GM12878 (cell line): ENCODE measurements at regions not wholly inside any gene's neighbourhood (a gene's known extent, or its start where the extent isn't known, plus 50 kb on each side); places are given as distances from the start of the nearest gene placed in this dataset.

ENCODE experiments used
- ATAC-seq: fragments of 200-7000 bp; cut with Tn5 transposase; 3 replicates; pipeline ENCODE4 v1.9.1; 2020; ENCODE audit warnings: mild to moderate bottlenecking, moderate library complexity
- BruUV-seq: library from RNA; stranded (reverse); fragments of 400-500 nt; replicated peaks from 2 replicates; lab custom pipeline; 2021; lab: Mats Ljungman, UMichigan
- CTCF ChIA-PET: fragments of 300-600 bp; sonication (Branson Sonifier 250); formaldehyde crosslinking; extraction: SDS; loops from one replicate; lab custom pipeline; 2021; ENCODE audit warnings: inconsistent platforms; lab: Yijun Ruan, JAX
- POLR2A ChIA-PET: fragments of 350-600 bp; formaldehyde crosslinking; extraction: SDS; loops from one replicate; lab custom pipeline; 2021; ENCODE audit warnings: inconsistent platforms; lab: Charles Lee
- RAD21 ChIA-PET: fragments of 300-600 bp; sonication (Branson Sonifier 250); formaldehyde crosslinking; loops from one replicate; lab custom pipeline; 2023; ENCODE audit warnings: antibody characterized with exemption; ENCODE audit not compliant: unreplicated experiment; lab: Charles Lee
- SMC1A ChIA-PET: fragments of 300-600 bp; sonication (Branson Sonifier 250); formaldehyde crosslinking; loops from one replicate; lab custom pipeline; 2023; ENCODE audit not compliant: unreplicated experiment, uncharacterized antibody; lab: Charles Lee
- DNase-seq: peaks from one replicate; pipeline ENCODE4 v3.0.0-alpha.2; 2011; ENCODE audit warnings: low read depth, low spot score
- FAIRE-seq: peaks from 3 replicates; lab custom pipeline; 2011; peaks lifted over from hg19 to GRCh38; lab: Jason Lieb, UNC
- H2AFZ ChIP-seq: 2 replicates; pipeline ENCODE4 v1.6.0; 2011; ENCODE audit warnings: low read depth, low read length, control low read depth; ENCODE audit not compliant: control insufficient read depth
- H3K27ac ChIP-seq: 2 replicates; pipeline ENCODE4 v1.5.1; 2011; ENCODE audit warnings: control low read depth; ENCODE audit not compliant: control insufficient read depth, insufficient read depth
- H3K27me3 ChIP-seq, 2 experiments: replicated peaks in 1 of 2; 2 replicates each; pipeline versions ENCODE4 v1.6.0 to v1.6.1; 2011; ENCODE audit warnings: low read length in 1 of 2; ENCODE audit not compliant: control insufficient read depth in 2 of 2, insufficient read depth in 2 of 2
- H3K36me3 ChIP-seq, 2 experiments: 2 replicates each; pipeline ENCODE4 v1.5.1; 2011; ENCODE audit warnings: low read length in 1 of 2; ENCODE audit not compliant: control insufficient read depth in 2 of 2, insufficient read depth in 2 of 2
- H3K4me1 ChIP-seq: 2 replicates; pipeline ENCODE4 v1.6.1; 2011; ENCODE audit warnings: mild to moderate bottlenecking, low read length, moderate library complexity, mixed read lengths; ENCODE audit not compliant: control insufficient read depth, insufficient read depth
- H3K4me2 ChIP-seq: 2 replicates; pipeline ENCODE4 v1.6.0; 2011; ENCODE audit warnings: control low read depth; ENCODE audit not compliant: control insufficient read depth, insufficient read depth
- H3K4me3 ChIP-seq: fragments of 200-600 bp; sonication (generic); 2 replicates; pipeline ENCODE4 v1.5.1; 2016
- H3K79me2 ChIP-seq: 2 replicates; pipeline ENCODE4 v1.6.0; 2011; ENCODE audit warnings: low read length; ENCODE audit not compliant: control insufficient read depth, insufficient read depth
- H3K9ac ChIP-seq: 2 replicates; pipeline ENCODE4 v1.8.0; 2011; ENCODE audit warnings: low read length, control low read depth, mixed read lengths; ENCODE audit not compliant: control insufficient read depth, insufficient read depth
- H3K9me3 ChIP-seq: replicated peaks from 3 replicates; pipeline ENCODE4 v1.5.1; 2011; ENCODE audit warnings: mild to moderate bottlenecking, low read length; ENCODE audit not compliant: control insufficient read depth, insufficient read depth
- H4K20me1 ChIP-seq: 2 replicates; pipeline ENCODE4 v1.6.0; 2011; ENCODE audit not compliant: control insufficient read depth, insufficient read depth
- CBX3 ChIP-seq: fragments of 200-600 bp; sonication (generic); IDR thresholded peaks from 2 replicates; pipeline ENCODE4 v1.6.1; 2016; ENCODE audit warnings: low read depth, borderline replicate concordance
- EED ChIP-seq: sonication (generic); IDR thresholded peaks from 2 replicates; pipeline ENCODE4 v1.6.1; 2016; ENCODE audit warnings: antibody characterized with exemption, low read depth
- EGR1 ChIP-seq, 2 experiments: IDR thresholded peaks; 1 replicate in 1 of 2; 2 replicates in 1 of 2; pipeline ENCODE4 v1.6.1; 2011 to 2012; ENCODE audit warnings: low read depth in 2 of 2, low read length in 2 of 2, borderline replicate concordance in 1 of 2, mild to moderate bottlenecking in 1 of 2, moderate library complexity in 1 of 2
- FOS ChIP-seq: IDR thresholded peaks from 3 replicates; pipeline ENCODE4 v1.6.1; 2011; ENCODE audit warnings: borderline replicate concordance; ENCODE audit not compliant: insufficient read length; ENCODE audit errors: extremely low read depth
- IKZF1 ChIP-seq: fragments of 450-650 bp; conservative IDR thresholded peaks from 2 replicates; pipeline ENCODE4 v1.6.1; 2017; ENCODE audit warnings: antibody characterized with exemption, mild to moderate bottlenecking
- NFYB ChIP-seq: IDR thresholded peaks from 2 replicates; pipeline ENCODE4 v1.6.1; 2011; ENCODE audit warnings: low read depth, mild to moderate bottlenecking, low read length, improper control_type of control experiment, moderate library complexity; ENCODE audit not compliant: insufficient read depth
- RUNX3 ChIP-seq: IDR thresholded peaks from 2 replicates; pipeline ENCODE4 v1.6.1; 2012; ENCODE audit warnings: low read length, inconsistent platforms
- SUZ12 ChIP-seq: fragments of 200-600 bp; sonication (generic); IDR thresholded peaks from one replicate; pipeline ENCODE4 v1.6.1; 2018; ENCODE audit warnings: antibody characterized with exemption, mild to moderate bottlenecking; ENCODE audit not compliant: unreplicated experiment
- TBL1XR1 ChIP-seq: IDR thresholded peaks from 2 replicates; pipeline ENCODE4 v1.6.1; 2012; ENCODE audit warnings: low read depth, low read length, improper control_type of control experiment
- ZNF274 ChIP-seq: IDR thresholded peaks from one replicate; pipeline ENCODE4 v1.8.0; 2011; ENCODE audit not compliant: insufficient read length, insufficient read depth
- WGBS: methylation state at CpG from one replicate; pipeline ENCODE4 v1.1.6; 2016; ENCODE audit warnings: low lambda C conversion rate; ENCODE audit not compliant: insufficient replicate concordance, insufficient coverage; ENCODE audit errors: missing lambda C conversion rate; 5-methylcytosine and 5-hydroxymethylcytosine counted together
- in situ Hi-C: fragments of 300-500 bp; cut with MboI; formaldehyde crosslinking; loops from 9 replicates; pipeline ENCODE4 v1.14.3; 2018; ENCODE audit warnings: mixed read lengths
- intact Hi-C: fragments of 100-400 bp; cut with micrococcal nuclease; formaldehyde crosslinking; loops from one replicate; pipeline ENCODE4 v1.14.2; 2022; ENCODE audit not compliant: unreplicated experiment
- TF ChIP-seq, protein P1 (sequence below): fragments of 450-650 bp; IDR thresholded peaks from 2 replicates; pipeline ENCODE4 v1.6.1; 2016; ENCODE audit warnings: mild to moderate bottlenecking
- TF ChIP-seq, protein P2 (sequence below), 3 experiments: IDR thresholded peaks in 2 of 3; conservative IDR thresholded peaks in 1 of 3; 2 replicates each; pipeline ENCODE4 v1.5.1; 2011; ENCODE audit warnings: low read depth in 3 of 3, low read length in 3 of 3, mild to moderate bottlenecking in 3 of 3, control low read depth in 2 of 3, moderate library complexity in 2 of 3, inconsistent platforms in 1 of 3, mixed read lengths in 1 of 3; ENCODE audit not compliant: control insufficient read depth in 2 of 3, insufficient read depth in 1 of 3; ENCODE audit errors: extremely low read depth in 1 of 3
- TF ChIP-seq, protein P3 (sequence below): IDR thresholded peaks from 2 replicates; pipeline ENCODE4 v1.6.1; 2012; ENCODE audit warnings: low read depth, low read length, improper control_type of control experiment
- TF ChIP-seq, protein P4 (sequence below): fragments of 450-650 bp; IDR thresholded peaks from 2 replicates; pipeline ENCODE4 v1.6.1; 2017; ENCODE audit warnings: mild to moderate bottlenecking, moderate library complexity
- TF ChIP-seq, protein P5 (sequence below): IDR thresholded peaks from 2 replicates; pipeline ENCODE4 v1.6.1; 2012; ENCODE audit warnings: low read depth, low read length, improper control_type of control experiment

DNA sequence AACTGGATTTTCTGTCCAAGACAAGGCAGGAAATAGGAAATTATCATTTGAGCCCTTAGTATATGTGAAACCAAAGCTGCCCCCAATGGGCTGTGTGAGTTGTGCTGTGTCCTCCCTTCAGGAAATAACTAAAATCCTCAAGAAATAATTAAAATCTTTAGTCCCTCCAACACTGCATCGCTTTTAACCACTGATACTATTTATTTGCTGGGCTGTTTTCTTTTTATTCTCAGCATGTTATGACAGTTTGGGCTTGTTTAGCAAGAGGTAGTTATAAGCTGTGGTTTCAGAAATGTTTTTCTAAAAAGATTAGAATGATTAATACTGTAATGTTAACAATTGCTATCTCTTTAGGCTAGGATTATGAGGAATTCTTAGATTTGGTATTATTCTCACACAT is 187.0 kb upstream of the KCNN2 start:
- intact Hi-C loops (no loop called here), in situ Hi-C loops (no loop called here)
- ChIA-PET RAD21 (no interaction called here), CTCF (interaction anchor here (0.6 kb wide), 2 partner anchors 84 to 510 kb away, joined by 3 read pairs; no protein-coding TSS in a partner anchor), SMC1A (no interaction called here), POLR2A (no interaction called here)
- Histone ChIP-seq H3K79me2 (no peaks in the 10 kb centered on the region), H3K9me3 (no peaks in the 10 kb centered on the region), H4K20me1 (no peaks in the 10 kb centered on the region), H3K36me3 (no peaks in the 10 kb centered on the region), H3K4me2 (no peak overlapping the region), H2AFZ (no peak overlapping the region), H3K4me1 (no peaks in the 10 kb centered on the region), H3K27ac (no peak overlapping the region), H3K4me3 (no peak overlapping the region), H3K9ac (no peak overlapping the region), H3K27me3 (no peaks in the 10 kb centered on the region)
- 26% methylated on average over 1 of the region's 1 CpG for WGBS
- BruUV-seq = no TSS peak
- FAIRE-seq = no peak
- DNase-seq = no peak
- no peak for ATAC-seq
- TF ChIP-seq, protein P1, sequence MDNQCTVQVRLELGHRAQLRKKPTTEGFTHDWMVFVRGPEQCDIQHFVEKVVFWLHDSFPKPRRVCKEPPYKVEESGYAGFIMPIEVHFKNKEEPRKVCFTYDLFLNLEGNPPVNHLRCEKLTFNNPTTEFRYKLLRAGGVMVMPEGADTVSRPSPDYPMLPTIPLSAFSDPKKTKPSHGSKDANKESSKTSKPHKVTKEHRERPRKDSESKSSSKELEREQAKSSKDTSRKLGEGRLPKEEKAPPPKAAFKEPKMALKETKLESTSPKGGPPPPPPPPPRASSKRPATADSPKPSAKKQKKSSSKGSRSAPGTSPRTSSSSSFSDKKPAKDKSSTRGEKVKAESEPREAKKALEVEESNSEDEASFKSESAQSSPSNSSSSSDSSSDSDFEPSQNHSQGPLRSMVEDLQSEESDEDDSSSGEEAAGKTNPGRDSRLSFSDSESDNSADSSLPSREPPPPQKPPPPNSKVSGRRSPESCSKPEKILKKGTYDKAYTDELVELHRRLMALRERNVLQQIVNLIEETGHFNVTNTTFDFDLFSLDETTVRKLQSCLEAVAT = no peak
- TF ChIP-seq RUNX3 (no peak), NFYB (no peak), EGR1 (IDR thresholded peaks at IDR 0.05; ENCODE audit: borderline replicate concordance in 1 of 2, low read depth in 2 of 2, low read length in 2 of 2) (no peak), CBX3 (no peak), SUZ12 (no peak), IKZF1 (no peak), ZNF274 (no peak), EED (no peak), FOS (no peak), TBL1XR1 (no peak)
- TF ChIP-seq, protein P2, sequence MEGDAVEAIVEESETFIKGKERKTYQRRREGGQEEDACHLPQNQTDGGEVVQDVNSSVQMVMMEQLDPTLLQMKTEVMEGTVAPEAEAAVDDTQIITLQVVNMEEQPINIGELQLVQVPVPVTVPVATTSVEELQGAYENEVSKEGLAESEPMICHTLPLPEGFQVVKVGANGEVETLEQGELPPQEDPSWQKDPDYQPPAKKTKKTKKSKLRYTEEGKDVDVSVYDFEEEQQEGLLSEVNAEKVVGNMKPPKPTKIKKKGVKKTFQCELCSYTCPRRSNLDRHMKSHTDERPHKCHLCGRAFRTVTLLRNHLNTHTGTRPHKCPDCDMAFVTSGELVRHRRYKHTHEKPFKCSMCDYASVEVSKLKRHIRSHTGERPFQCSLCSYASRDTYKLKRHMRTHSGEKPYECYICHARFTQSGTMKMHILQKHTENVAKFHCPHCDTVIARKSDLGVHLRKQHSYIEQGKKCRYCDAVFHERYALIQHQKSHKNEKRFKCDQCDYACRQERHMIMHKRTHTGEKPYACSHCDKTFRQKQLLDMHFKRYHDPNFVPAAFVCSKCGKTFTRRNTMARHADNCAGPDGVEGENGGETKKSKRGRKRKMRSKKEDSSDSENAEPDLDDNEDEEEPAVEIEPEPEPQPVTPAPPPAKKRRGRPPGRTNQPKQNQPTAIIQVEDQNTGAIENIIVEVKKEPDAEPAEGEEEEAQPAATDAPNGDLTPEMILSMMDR (IDR thresholded peaks at IDR 0.05 in 2 of 3, conservative IDR thresholded peaks at IDR 0.05 in 1 of 3; ENCODE audit: control insufficient read depth in 2 of 3, extremely low read depth in 1 of 3, insufficient read depth in 1 of 3, low read depth in 3 of 3, low read length in 3 of 3) = no peak
- TF ChIP-seq, protein P3, sequence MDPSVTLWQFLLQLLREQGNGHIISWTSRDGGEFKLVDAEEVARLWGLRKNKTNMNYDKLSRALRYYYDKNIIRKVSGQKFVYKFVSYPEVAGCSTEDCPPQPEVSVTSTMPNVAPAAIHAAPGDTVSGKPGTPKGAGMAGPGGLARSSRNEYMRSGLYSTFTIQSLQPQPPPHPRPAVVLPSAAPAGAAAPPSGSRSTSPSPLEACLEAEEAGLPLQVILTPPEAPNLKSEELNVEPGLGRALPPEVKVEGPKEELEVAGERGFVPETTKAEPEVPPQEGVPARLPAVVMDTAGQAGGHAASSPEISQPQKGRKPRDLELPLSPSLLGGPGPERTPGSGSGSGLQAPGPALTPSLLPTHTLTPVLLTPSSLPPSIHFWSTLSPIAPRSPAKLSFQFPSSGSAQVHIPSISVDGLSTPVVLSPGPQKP = no peak
- TF ChIP-seq, protein P4, sequence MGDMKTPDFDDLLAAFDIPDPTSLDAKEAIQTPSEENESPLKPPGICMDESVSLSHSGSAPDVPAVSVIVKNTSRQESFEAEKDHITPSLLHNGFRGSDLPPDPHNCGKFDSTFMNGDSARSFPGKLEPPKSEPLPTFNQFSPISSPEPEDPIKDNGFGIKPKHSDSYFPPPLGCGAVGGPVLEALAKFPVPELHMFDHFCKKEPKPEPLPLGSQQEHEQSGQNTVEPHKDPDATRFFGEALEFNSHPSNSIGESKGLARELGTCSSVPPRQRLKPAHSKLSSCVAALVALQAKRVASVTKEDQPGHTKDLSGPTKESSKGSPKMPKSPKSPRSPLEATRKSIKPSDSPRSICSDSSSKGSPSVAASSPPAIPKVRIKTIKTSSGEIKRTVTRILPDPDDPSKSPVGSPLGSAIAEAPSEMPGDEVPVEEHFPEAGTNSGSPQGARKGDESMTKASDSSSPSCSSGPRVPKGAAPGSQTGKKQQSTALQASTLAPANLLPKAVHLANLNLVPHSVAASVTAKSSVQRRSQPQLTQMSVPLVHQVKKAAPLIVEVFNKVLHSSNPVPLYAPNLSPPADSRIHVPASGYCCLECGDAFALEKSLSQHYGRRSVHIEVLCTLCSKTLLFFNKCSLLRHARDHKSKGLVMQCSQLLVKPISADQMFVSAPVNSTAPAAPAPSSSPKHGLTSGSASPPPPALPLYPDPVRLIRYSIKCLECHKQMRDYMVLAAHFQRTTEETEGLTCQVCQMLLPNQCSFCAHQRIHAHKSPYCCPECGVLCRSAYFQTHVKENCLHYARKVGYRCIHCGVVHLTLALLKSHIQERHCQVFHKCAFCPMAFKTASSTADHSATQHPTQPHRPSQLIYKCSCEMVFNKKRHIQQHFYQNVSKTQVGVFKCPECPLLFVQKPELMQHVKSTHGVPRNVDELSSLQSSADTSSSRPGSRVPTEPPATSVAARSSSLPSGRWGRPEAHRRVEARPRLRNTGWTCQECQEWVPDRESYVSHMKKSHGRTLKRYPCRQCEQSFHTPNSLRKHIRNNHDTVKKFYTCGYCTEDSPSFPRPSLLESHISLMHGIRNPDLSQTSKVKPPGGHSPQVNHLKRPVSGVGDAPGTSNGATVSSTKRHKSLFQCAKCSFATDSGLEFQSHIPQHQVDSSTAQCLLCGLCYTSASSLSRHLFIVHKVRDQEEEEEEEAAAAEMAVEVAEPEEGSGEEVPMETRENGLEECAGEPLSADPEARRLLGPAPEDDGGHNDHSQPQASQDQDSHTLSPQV = no peak
- TF ChIP-seq, protein P5, sequence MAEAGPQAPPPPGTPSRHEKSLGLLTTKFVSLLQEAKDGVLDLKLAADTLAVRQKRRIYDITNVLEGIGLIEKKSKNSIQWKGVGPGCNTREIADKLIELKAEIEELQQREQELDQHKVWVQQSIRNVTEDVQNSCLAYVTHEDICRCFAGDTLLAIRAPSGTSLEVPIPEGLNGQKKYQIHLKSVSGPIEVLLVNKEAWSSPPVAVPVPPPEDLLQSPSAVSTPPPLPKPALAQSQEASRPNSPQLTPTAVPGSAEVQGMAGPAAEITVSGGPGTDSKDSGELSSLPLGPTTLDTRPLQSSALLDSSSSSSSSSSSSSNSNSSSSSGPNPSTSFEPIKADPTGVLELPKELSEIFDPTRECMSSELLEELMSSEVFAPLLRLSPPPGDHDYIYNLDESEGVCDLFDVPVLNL = no peak
